Stimulated activated CD4-positive, alpha-beta T cell treated with anti-CD3 and anti-CD28 coated beads, TNF-alpha, amount 100 ng/mL, for 1 hour (primary cell): ENCODE measurements at regions not wholly inside any gene's neighbourhood (a gene's known extent, or its start where the extent isn't known, plus 50 kb on each side); places are given as distances from the start of the nearest gene placed in this dataset.
"Not testable (repeated sequence)": the region's sequence is repeated elsewhere in the genome, so short reads cannot be mapped to it uniquely, and the experiment has no call there.

ENCODE experiments used
- DNase-seq, 3 donors: peaks; one replicate each; pipeline ENCODE4 v3.0.0-alpha.2; 2020; ENCODE audit warnings: low read depth in 3 of 3, low spot score in 1 of 3

- DNase-seq, result no peak
Measured at GRCh38 chr2:33763671-33764310, 164.7 kb upstream of the FAM98A start.

- no peak for DNase-seq
Measured at GRCh38 chr2:33762636-33763035, 163.5 kb upstream of the FAM98A start.

DNA sequence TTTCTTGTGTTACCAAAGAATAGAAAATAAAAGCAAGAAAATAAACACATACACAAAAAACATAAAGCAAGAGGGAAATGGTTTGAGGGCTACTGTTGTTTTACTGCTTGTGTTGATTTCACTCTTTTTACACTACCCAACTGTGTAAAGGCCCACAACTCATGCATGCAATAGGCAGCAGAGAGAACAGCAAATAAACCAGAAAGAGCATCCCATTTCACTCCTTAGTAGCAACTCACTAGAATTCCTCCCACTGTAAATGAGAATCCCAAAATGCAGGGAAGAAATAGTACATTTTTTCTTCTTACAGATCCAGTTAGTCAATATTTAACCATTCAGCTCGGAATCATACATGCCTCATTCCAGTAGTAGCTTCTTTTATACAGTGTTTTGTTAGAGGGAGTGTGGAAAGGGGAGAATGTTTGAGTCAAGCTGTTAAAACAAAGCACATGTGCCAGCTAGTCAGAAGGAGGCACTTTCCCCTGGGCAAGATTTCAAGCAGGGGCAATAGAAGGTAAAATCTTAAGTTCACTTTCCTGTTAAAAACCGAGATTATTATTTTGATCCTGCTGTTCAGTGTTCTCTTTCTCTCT lies 147.2 kb upstream of the FAM98A start:
- no peak for DNase-seq

GRCh38 chr2:33735096-33735495 lies 136.0 kb upstream of the FAM98A start:
- no peak for DNase-seq

- no peak for DNase-seq
Measured at GRCh38 chr2:33730804-33731203, 131.7 kb upstream of the FAM98A start.

GRCh38 chr2:33730193-33730592 lies 131.1 kb upstream of the FAM98A start:
- no peak for DNase-seq

DNA sequence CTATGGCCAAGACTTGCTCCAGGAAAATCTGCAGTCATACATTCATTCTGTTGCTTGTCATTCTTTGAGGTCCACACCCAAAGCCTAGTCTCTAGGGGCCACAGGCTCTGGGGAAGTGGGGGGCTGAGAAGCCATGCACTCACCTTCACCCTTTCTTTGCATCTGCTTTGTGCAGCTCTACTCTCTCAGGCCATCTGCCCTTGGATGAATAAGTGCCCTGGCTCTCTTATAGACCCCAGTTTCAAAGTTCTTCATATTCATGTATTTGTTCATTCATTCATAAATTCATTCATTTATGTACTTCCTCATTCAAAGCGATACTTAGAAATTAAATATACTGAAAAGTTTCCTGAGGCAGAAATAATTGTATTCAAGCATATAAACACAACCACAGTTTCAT lies 130.3 kb upstream of the FAM98A start:
- DNase-seq, result no peak

DNA sequence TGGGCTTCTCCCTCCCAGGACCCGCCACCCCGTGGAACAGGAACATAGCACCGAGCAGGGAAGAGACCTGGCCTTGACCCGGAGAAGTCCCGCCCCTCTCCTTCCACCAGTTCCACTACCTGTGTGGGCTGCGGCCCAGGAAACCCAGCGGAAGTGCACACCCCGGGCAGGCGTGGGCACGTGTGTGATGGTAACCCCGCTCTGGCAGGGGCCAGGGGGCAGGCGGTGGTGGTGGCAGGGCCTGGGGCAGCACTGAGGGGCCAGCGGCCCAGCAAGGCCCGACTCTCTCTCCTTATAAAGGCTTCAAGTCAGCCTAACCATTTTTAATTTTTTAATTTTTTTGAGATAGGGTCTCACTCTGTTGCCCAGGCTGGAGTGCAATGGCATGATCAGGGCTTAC lies 129.0 kb upstream of the FAM98A start:
- no peak for DNase-seq

- no peak for DNase-seq
Measured at GRCh38 chr2:33727361-33728032, 128.4 kb upstream of the FAM98A start.

DNA sequence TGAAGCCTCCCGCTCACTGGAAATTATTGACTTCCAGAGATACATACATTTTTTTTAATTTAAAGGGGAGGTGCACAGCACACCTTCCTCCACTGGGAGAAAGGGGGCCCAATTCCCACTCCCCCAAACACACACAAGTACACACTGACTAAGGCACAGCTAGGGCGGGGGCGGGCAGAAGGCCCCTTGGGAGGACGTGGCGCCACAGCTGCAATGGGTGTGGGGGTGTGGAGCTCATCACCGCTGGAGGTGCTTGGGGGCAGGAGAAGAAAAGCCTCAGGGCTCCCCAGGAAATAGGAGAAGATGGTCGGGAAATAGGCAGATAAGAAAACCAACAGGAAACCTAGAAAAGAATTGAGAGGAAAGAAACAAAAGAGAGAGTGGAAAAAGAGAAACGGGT lies 127.3 kb upstream of the FAM98A start:
- no peak for DNase-seq

- no peak for DNase-seq
Measured at GRCh38 chr2:33723329-33723728, 124.2 kb upstream of the FAM98A start.

- DNase-seq, result no peak
Measured at GRCh38 chr2:33719067-33719466, 120.0 kb upstream of the FAM98A start.

GRCh38 chr2:33712674-33713073 lies 113.6 kb upstream of the FAM98A start:
- no peak for DNase-seq

DNA sequence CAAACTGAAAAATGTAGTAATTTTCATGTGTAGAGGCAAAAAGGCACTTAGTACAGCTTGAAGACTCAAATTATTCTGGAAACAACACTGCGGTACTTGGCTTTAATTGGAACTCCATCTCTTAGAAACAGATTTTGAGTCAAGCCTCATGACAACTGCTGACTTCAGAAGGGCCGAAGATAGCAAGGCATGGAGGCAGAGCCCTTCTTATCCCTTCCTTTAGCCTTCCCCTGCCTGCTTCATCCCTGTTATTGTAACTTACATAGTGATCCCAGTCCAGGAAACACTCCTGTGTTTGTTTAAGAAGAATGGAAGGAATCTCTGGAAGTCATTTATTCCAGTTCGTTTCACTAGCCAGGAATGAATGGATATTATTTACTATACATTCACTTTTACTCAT lies 110.9 kb upstream of the FAM98A start:
- no peak for DNase-seq

GRCh38 chr2:33707312-33707711 lies 108.2 kb upstream of the FAM98A start:
- no peak for DNase-seq

- no peak for DNase-seq
Measured at GRCh38 chr2:33706410-33706809, 107.3 kb upstream of the FAM98A start.

GRCh38 chr2:33704406-33704855 lies 105.3 kb upstream of the FAM98A start:
- no peak for DNase-seq

DNA sequence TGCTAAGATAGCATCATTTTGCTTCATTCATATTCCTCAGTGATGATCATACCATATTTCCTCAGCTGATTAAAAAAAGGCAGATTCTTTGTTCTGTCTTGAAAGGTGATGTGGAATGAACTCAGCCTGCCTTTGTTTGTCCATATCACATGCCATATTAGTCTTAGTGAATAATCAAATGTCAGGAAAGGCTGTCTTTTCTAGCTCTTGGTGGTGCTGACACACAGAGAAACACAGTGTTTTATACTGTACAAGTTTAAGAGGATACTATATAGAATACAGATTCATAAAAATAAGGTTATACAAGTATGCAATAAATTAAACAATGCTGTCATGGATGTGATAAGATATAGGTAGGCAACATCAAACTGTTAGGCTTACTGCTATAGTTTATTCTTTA lies 97.1 kb upstream of the FAM98A start:
- DNase-seq, result no peak

GRCh38 chr2:33694904-33695303 lies 95.8 kb upstream of the FAM98A start:
- DNase-seq, result no peak

GRCh38 chr2:33690686-33691085 lies 91.6 kb upstream of the FAM98A start:
- DNase-seq, result not testable (repeated sequence)

GRCh38 chr2:33681364-33681757 lies 82.3 kb upstream of the FAM98A start:
- no peak for DNase-seq

DNA sequence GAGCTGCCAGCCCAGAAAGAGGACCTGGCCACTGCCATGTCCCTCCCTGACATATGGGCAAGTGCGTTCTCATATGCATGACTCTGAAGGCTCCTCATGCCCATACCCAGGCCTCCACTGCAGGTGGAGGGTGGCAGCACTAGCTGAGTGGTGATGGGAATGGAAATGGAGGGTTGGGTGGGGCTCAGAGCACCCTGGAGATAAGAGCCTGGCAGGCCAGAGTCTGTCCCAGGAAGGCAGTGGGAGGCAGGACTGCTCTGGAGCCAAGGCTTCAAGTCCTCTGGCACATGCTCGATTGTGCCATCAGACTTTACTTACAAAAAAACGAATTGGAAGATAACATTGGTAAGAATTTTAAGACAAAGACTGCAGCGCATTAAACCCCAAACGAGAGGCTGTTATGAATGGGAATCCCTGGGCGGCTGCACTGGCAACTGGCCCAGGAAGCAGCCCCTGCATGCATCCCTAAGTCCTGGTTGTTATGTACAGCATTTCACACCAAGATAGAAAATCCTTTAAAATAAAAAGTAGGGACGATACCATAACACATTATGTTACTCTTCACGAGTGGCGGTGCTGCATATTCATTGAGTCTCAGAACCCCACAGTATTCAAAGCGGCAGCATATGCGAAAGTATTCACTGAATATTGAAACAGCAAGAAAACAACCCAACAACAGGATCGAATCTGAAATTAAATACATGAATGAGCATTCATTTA lies 81.7 kb upstream of the FAM98A start:
- DNase-seq, result no peak
